ENCODE measurements at regions not wholly inside any gene's neighbourhood (a gene's known extent, or its start where the extent isn't known, plus 50 kb on each side); places are given as distances from the start of the nearest gene placed in this dataset.

DNA sequence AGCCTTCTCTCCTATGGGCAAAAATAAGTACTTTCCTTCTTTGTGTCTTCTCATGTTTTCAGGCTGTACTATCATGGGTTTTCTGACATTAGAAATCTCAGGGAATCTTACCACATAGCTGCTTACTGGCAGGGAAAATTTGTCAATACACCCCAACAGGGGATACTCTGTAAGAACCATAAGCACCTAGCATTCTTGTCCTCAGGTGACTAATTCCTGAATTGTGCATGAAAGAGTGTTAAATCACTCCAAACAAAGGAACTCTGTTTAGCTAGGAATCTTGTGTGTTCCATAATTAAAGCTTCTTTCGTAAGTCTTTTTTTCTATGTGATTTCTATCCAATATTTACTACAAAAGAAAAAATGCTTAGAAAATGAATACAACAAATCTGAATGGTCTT lies 206.7 kb upstream of the POT1 start:
- TF ChIP-seq EZH2 (IDR thresholded peaks at IDR 0.05; ENCODE audit: insufficient read depth, poor library complexity, severe bottlenecking), result no peak
- TF ChIP-seq EZH2phosphoT487 (IDR thresholded peaks at IDR 0.05; ENCODE audit: insufficient read depth, low read depth), result no peak
